HepG2 (cell line): ENCODE measurements at regions not wholly inside any gene's neighbourhood (a gene's known extent, or its start where the extent isn't known, plus 50 kb on each side); places are given as distances from the start of the nearest gene placed in this dataset.

Experiments
- ATRX ChIP-seq: sonication (generic); formaldehyde crosslinking; IDR thresholded peaks from 2 replicates; pipeline ENCODE4 v1.4.0; 2020; ENCODE audit warnings: missing genetic modification reagents, borderline replicate concordance
- FIP1L1 ChIP-seq: fragments of 200-400 bp; formaldehyde crosslinking; IDR thresholded peaks from 2 replicates; pipeline ENCODE4 v1.6.1; 2018; ENCODE audit warnings: low read depth, mild to moderate bottlenecking, low read length, moderate library complexity, borderline replicate concordance; ENCODE audit not compliant: insufficient read depth
- FOSL2 ChIP-seq: sonication (generic); formaldehyde crosslinking; IDR thresholded peaks from 2 replicates; pipeline ENCODE4 v1.4.0; 2020; ENCODE audit warnings: missing genetic modification reagents
- IKZF4 ChIP-seq: sonication (generic); formaldehyde crosslinking; IDR thresholded peaks from 2 replicates; pipeline ENCODE4 v1.5.1; 2020; ENCODE audit warnings: borderline replicate concordance, mild to moderate bottlenecking, low read depth, missing genetic modification reagents; ENCODE audit errors: not compliant biosample characterization
- MIER3 ChIP-seq: IDR thresholded peaks from 2 replicates; pipeline ENCODE4 v1.6.1; 2016; ENCODE audit warnings: missing compliant biosample characterization, borderline replicate concordance
- NKX3-1 ChIP-seq: sonication (generic); formaldehyde crosslinking; IDR thresholded peaks from 2 replicates; pipeline ENCODE4 v1.5.0; 2020; ENCODE audit warnings: missing genetic modification reagents
- PRMT3 ChIP-seq: sonication (generic); formaldehyde crosslinking; IDR thresholded peaks from 2 replicates; pipeline ENCODE4 v1.8.1; 2022; ENCODE audit warnings: low read depth, mild to moderate bottlenecking, moderate library complexity, missing genetic modification reagents, borderline replicate concordance
- SALL2 ChIP-seq: sonication (generic); formaldehyde crosslinking; IDR thresholded peaks from 2 replicates; pipeline ENCODE4 v1.8.1; 2023; ENCODE audit warnings: mild to moderate bottlenecking, missing genetic modification reagents, inconsistent platforms
- SPEN ChIP-seq: sonication (generic); formaldehyde crosslinking; IDR thresholded peaks from 2 replicates; pipeline ENCODE4 v1.5.1; 2020; ENCODE audit warnings: low read depth, mild to moderate bottlenecking, missing genetic modification reagents
- TGIF2 ChIP-seq: IDR thresholded peaks from 2 replicates; pipeline ENCODE4 v1.6.1; 2016; ENCODE audit warnings: control low read depth, missing compliant biosample characterization
- TSC22D2 ChIP-seq: sonication (generic); formaldehyde crosslinking; IDR thresholded peaks from 2 replicates; pipeline ENCODE4 v1.5.1; 2020; ENCODE audit warnings: missing genetic modification reagents, mild to moderate bottlenecking, borderline replicate concordance
- WIZ ChIP-seq: sonication (generic); formaldehyde crosslinking; IDR thresholded peaks from 2 replicates; pipeline ENCODE4 v1.5.1; 2020; ENCODE audit warnings: mild to moderate bottlenecking, missing genetic modification reagents
- ZFY ChIP-seq: sonication (generic); formaldehyde crosslinking; IDR thresholded peaks from 2 replicates; pipeline ENCODE4 v1.4.0; 2020; ENCODE audit warnings: missing genetic modification reagents
- ZMYM4 ChIP-seq: sonication (generic); formaldehyde crosslinking; IDR thresholded peaks from 2 replicates; pipeline ENCODE4 v1.8.1; 2023; ENCODE audit warnings: mild to moderate bottlenecking, missing genetic modification reagents
- ZNF276 ChIP-seq: sonication (generic); formaldehyde crosslinking; IDR thresholded peaks from 2 replicates; pipeline ENCODE4 v1.4.0; 2020; ENCODE audit warnings: mild to moderate bottlenecking, low read depth, missing genetic modification reagents
- ZNF430 ChIP-seq: sonication (generic); formaldehyde crosslinking; IDR thresholded peaks from 2 replicates; pipeline ENCODE4 v1.9.0; 2021; ENCODE audit warnings: mild to moderate bottlenecking, missing genetic modification reagents
- ZNF850 ChIP-seq: sonication (generic); formaldehyde crosslinking; conservative IDR thresholded peaks from 2 replicates; pipeline ENCODE4 v1.9.0; 2021; ENCODE audit warnings: mild to moderate bottlenecking, missing genetic modification reagents
- ZSCAN31 ChIP-seq: sonication (generic); formaldehyde crosslinking; IDR thresholded peaks from 2 replicates; pipeline ENCODE4 v1.5.0; 2020; ENCODE audit warnings: low read depth, mild to moderate bottlenecking, missing genetic modification reagents
- TF ChIP-seq, protein P1 (sequence below): IDR thresholded peaks from 2 replicates; pipeline ENCODE4 v1.4.0; 2020; ENCODE audit warnings: mild to moderate bottlenecking, missing genetic modification reagents
- TF ChIP-seq, protein P2 (sequence below): sonication (generic); formaldehyde crosslinking; IDR thresholded peaks from 2 replicates; pipeline ENCODE4 v1.8.0; 2022; ENCODE audit warnings: low read depth, missing genetic modification reagents

- TF ChIP-seq, protein P1, sequence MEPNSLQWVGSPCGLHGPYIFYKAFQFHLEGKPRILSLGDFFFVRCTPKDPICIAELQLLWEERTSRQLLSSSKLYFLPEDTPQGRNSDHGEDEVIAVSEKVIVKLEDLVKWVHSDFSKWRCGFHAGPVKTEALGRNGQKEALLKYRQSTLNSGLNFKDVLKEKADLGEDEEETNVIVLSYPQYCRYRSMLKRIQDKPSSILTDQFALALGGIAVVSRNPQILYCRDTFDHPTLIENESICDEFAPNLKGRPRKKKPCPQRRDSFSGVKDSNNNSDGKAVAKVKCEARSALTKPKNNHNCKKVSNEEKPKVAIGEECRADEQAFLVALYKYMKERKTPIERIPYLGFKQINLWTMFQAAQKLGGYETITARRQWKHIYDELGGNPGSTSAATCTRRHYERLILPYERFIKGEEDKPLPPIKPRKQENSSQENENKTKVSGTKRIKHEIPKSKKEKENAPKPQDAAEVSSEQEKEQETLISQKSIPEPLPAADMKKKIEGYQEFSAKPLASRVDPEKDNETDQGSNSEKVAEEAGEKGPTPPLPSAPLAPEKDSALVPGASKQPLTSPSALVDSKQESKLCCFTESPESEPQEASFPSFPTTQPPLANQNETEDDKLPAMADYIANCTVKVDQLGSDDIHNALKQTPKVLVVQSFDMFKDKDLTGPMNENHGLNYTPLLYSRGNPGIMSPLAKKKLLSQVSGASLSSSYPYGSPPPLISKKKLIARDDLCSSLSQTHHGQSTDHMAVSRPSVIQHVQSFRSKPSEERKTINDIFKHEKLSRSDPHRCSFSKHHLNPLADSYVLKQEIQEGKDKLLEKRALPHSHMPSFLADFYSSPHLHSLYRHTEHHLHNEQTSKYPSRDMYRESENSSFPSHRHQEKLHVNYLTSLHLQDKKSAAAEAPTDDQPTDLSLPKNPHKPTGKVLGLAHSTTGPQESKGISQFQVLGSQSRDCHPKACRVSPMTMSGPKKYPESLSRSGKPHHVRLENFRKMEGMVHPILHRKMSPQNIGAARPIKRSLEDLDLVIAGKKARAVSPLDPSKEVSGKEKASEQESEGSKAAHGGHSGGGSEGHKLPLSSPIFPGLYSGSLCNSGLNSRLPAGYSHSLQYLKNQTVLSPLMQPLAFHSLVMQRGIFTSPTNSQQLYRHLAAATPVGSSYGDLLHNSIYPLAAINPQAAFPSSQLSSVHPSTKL: 0 out of 2 replicates have a peak, but pooled peaks have one; percentile 15
- TF ChIP-seq TSC22D2 (CRISPR knock-in tag): no peak
- peak; percentile 31; the same call in 1 of the 2 replicates for TF ChIP-seq FOSL2 (CRISPR knock-in tag)
- no peak for TF ChIP-seq PRMT3 (CRISPR knock-in tag)
- 0 out of 2 replicates have a peak, but pooled peaks have one; percentile 10 for TF ChIP-seq ZMYM4
- no peak for TF ChIP-seq ZSCAN31
- TF ChIP-seq IKZF4: no peak
- TF ChIP-seq SPEN (CRISPR knock-in tag): no peak
- TF ChIP-seq ZNF430 (CRISPR knock-in tag): no peak
- no peak for TF ChIP-seq SALL2 (CRISPR knock-in tag)
- TF ChIP-seq MIER3 (CRISPR knock-in tag): no peak
- no peak for TF ChIP-seq FIP1L1
- TF ChIP-seq ZFY (CRISPR knock-in tag): no peak
- TF ChIP-seq ZNF276 (CRISPR knock-in tag): no peak
- TF ChIP-seq, protein P2, sequence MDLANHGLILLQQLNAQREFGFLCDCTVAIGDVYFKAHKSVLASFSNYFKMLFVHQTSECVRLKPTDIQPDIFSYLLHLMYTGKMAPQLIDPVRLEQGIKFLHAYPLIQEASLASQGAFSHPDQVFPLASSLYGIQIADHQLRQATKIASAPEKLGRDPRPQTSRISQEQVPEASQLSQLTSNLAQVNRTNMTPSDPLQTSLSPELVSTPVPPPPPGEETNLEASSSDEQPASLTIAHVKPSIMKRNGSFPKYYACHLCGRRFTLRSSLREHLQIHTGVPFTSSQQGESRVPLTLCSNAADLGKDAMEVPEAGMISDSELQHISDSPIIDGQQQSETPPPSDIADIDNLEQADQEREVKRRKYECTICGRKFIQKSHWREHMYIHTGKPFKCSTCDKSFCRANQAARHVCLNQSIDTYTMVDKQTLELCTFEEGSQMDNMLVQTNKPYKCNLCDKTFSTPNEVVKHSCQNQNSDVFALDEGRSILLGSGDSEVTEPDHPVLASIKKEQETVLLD: no peak
- TF ChIP-seq ZNF850 (CRISPR knock-in tag): no peak
- no peak for TF ChIP-seq TGIF2 (CRISPR knock-in tag)
- TF ChIP-seq ATRX (CRISPR knock-in tag): no peak
- no peak for TF ChIP-seq NKX3-1 (CRISPR knock-in tag)
- no peak for TF ChIP-seq WIZ (CRISPR knock-in tag)
Measured at GRCh38 chr6:3965071-3965718, 113.7 kb downstream of the FAM217A start (continued).
